ENCODE measurements at regions not wholly inside any gene's neighbourhood (a gene's known extent, or its start where the extent isn't known, plus 50 kb on each side); places are given as distances from the start of the nearest gene placed in this dataset.

- Histone ChIP-seq H3K9me2 (ENCODE audit: insufficient read depth) (no peaks in the 10 kb centered on the region), H3K9ac (ENCODE audit: low read length) (no peak overlapping the region), H3K36me3 (ENCODE audit: control insufficient read depth in 1 of 2, insufficient read depth in 2 of 2, low read length in 2 of 2) (no peaks in the 10 kb centered on the region), H3K4me1 (ENCODE audit: control insufficient read depth in 1 of 2, insufficient read depth in 2 of 2, low read length in 2 of 2) (no peaks in the 10 kb centered on the region), H3K79me2 (ENCODE audit: insufficient read depth, low read length) (no peaks in the 10 kb centered on the region), H3K4me3 (replicated peaks in 1 of 2; ENCODE audit: low read depth in 1 of 2, low read length in 2 of 2) (no peak overlapping the region), H4K20me1 (ENCODE audit: insufficient read depth) (no peaks in the 10 kb centered on the region), H3K9me3 (ENCODE audit: control insufficient read depth in 1 of 2, insufficient read depth in 1 of 2, low read depth in 1 of 2, low read length in 2 of 2) (no peaks in the 10 kb centered on the region), H3K27me3 (ENCODE audit: insufficient read depth, low read length) (peaks cover 56% of the 10 kb centered on the region), H3K27ac (ENCODE audit: low read depth, low read length) (no peak overlapping the region), H2AFZ (ENCODE audit: low read depth, low read length, poor library complexity, severe bottlenecking) (no peak overlapping the region), H3K4me2 (ENCODE audit: low read length) (no peak overlapping the region)
- intact Hi-C loops (cut with micrococcal nuclease), result no loop called here
- CTCF ChIA-PET, result no interaction called here
- no TSS peak for BruUV-seq (replicated peaks)
- ATAC-seq, result no peak
- TF ChIP-seq RAD21 (IDR thresholded peaks at IDR 0.05; ENCODE audit: low read depth) (no peak), SP1 (IDR thresholded peaks at IDR 0.05; ENCODE audit: low read depth) (no peak), JUND (IDR thresholded peaks at IDR 0.05) (no peak), FOSL1 (IDR thresholded peaks at IDR 0.05; ENCODE audit: low read depth) (no peak), ATF3 (IDR thresholded peaks at IDR 0.05) (no peak), ZNF274 (IDR thresholded peaks at IDR 0.05; ENCODE audit: low read depth, low read length) (no peak), SRF (IDR thresholded peaks at IDR 0.05; ENCODE audit: low read depth) (no peak), EZH2 (IDR thresholded peaks at IDR 0.05) (no peak), POLR2AphosphoS5 (IDR thresholded peaks at IDR 0.05; ENCODE audit: low read depth, low read length) (no peak), REST (IDR thresholded peaks at IDR 0.05; ENCODE audit: low read depth) (no peak), SIN3A (IDR thresholded peaks at IDR 0.05; ENCODE audit: low read depth) (no peak), EZH2phosphoT487 (IDR thresholded peaks at IDR 0.05; ENCODE audit: borderline replicate concordance) (no peak), EGR1 (IDR thresholded peaks at IDR 0.05; ENCODE audit: low read depth) (no peak), TCF7L2 (IDR thresholded peaks at IDR 0.05; ENCODE audit: borderline replicate concordance, extremely low read depth, insufficient read depth, insufficient read length) (no peak)
- TF ChIP-seq, protein P1, sequence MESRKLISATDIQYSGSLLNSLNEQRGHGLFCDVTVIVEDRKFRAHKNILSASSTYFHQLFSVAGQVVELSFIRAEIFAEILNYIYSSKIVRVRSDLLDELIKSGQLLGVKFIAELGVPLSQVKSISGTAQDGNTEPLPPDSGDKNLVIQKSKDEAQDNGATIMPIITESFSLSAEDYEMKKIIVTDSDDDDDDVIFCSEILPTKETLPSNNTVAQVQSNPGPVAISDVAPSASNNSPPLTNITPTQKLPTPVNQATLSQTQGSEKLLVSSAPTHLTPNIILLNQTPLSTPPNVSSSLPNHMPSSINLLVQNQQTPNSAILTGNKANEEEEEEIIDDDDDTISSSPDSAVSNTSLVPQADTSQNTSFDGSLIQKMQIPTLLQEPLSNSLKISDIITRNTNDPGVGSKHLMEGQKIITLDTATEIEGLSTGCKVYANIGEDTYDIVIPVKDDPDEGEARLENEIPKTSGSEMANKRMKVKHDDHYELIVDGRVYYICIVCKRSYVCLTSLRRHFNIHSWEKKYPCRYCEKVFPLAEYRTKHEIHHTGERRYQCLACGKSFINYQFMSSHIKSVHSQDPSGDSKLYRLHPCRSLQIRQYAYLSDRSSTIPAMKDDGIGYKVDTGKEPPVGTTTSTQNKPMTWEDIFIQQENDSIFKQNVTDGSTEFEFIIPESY (IDR thresholded peaks at IDR 0.05; ENCODE audit: extremely low read depth, insufficient replicate concordance, low read length), result no peak
- no peak for DNase-seq (ENCODE audit: low read depth, low spot score)
- POLR2A ChIA-PET, result no interaction called here
- RAD21 ChIA-PET (ENCODE audit: low non-redundant PET in 1 of 2, low total read pairs in 2 of 2, uncharacterized antibody in 2 of 2, unreplicated experiment in 2 of 2), result no interaction called here
These were observed 186.8 kb downstream of the FRK start for GRCh38 chr6:115873901-115874300.
